ENCODE measurements at regions not wholly inside any gene's neighbourhood (a gene's known extent, or its start where the extent isn't known, plus 50 kb on each side); places are given as distances from the start of the nearest gene placed in this dataset.
A peak's percentile ranks its signal among the peaks of the same experiment; 100 is the strongest.

DNA sequence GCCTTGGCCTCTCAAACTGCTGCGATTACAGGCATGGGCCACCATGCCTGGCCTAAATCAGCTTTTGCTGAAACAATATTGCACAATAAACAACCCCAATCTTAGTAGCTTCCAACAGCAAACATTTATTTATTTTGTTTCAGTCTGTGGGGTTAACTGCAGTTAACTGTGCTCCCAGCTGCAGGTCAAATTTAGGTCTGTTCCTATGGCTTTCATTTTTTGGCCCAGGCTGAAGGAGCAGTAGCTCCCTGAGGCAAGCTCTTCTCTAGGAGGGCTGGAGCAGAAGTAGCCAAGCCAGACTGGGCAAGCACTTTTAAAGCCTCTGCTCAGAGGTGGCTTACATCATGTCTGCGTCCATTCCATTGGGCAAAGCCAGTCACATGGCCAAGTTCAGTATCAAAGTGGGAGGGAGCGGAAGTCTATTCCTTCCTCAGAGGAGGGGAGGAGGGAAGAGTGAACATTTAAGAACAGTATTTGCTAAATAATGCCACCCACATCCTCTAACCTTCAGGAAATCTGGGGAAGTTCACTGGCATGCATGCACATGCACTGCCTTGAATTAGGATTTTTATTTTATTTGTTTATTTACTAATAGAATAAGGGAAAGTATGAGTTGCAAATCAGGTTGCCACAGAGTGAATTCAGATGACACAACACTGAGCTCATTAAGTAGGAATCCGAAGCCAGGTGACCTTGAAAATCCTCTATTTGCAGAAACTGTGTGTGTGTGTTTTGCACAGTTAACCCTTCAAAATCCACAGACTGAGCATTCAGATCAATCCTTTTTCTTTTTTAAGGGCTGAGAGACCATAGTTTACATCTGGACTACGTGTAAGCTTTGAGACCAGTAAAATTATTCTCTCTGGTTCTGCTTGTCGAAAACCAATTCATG, 122.0 kb upstream of the SEL1L start:
- TF ChIP-seq, protein P1, sequence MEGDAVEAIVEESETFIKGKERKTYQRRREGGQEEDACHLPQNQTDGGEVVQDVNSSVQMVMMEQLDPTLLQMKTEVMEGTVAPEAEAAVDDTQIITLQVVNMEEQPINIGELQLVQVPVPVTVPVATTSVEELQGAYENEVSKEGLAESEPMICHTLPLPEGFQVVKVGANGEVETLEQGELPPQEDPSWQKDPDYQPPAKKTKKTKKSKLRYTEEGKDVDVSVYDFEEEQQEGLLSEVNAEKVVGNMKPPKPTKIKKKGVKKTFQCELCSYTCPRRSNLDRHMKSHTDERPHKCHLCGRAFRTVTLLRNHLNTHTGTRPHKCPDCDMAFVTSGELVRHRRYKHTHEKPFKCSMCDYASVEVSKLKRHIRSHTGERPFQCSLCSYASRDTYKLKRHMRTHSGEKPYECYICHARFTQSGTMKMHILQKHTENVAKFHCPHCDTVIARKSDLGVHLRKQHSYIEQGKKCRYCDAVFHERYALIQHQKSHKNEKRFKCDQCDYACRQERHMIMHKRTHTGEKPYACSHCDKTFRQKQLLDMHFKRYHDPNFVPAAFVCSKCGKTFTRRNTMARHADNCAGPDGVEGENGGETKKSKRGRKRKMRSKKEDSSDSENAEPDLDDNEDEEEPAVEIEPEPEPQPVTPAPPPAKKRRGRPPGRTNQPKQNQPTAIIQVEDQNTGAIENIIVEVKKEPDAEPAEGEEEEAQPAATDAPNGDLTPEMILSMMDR (IDR thresholded peaks at IDR 0.05; ENCODE audit: borderline replicate concordance, extremely low read depth, insufficient read depth): no peak
- peak overlapping the region; percentile 33 to 82 for H3K27ac ChIP-seq (ENCODE audit: low read depth in 2 of 2, low read length in 2 of 2)
- FAIRE-seq: no peak

GRCh38 chr14:81656811-81657210, 123.2 kb upstream of the SEL1L start:
- FAIRE-seq (no peak), DNase-seq (no peak)
- Histone ChIP-seq H3K27ac (ENCODE audit: low read depth in 2 of 2, low read length in 2 of 2) (peak overlapping the region; percentile 68 to 82), H3K27me3 (ENCODE audit: control insufficient read depth, insufficient read depth, low read length) (no peaks in the 10 kb centered on the region), H3K9me3 (ENCODE audit: control insufficient read depth in 2 of 3, insufficient read depth in 1 of 3, low read length in 3 of 3) (no peaks in the 10 kb centered on the region), H3K9ac (ENCODE audit: low read length in 3 of 3) (no peak overlapping the region), H3K4me1 (ENCODE audit: control insufficient read depth in 2 of 3, insufficient read depth in 2 of 3, low read depth in 1 of 3, low read length in 3 of 3) (peaks cover 0 to 9% (median 0%) of the 10 kb centered on the region in 3 donors), H3K36me3 (ENCODE audit: control insufficient read depth in 2 of 3, insufficient read depth in 3 of 3, low read length in 3 of 3) (no peaks in the 10 kb centered on the region), H3K4me3 (ENCODE audit: low read length in 3 of 3) (no peak overlapping the region)
- TF ChIP-seq, protein P1 (IDR thresholded peaks at IDR 0.05; ENCODE audit: borderline replicate concordance, extremely low read depth, insufficient read depth): no peak
- intact Hi-C loops (cut with DNase I): no loop called here

More for the DNA sequence above, 122.0 kb upstream of the SEL1L start:
- Histone ChIP-seq H3K4me3 (ENCODE audit: low read length in 3 of 3) (no peak overlapping the region), H3K9ac (ENCODE audit: low read length in 3 of 3) (no peak overlapping the region), H3K9me3 (ENCODE audit: control insufficient read depth in 2 of 3, insufficient read depth in 1 of 3, low read length in 3 of 3) (no peaks in the 10 kb centered on the region), H3K27me3 (ENCODE audit: control insufficient read depth, insufficient read depth, low read length) (no peaks in the 10 kb centered on the region), H3K36me3 (ENCODE audit: control insufficient read depth in 2 of 3, insufficient read depth in 3 of 3, low read length in 3 of 3) (no peaks in the 10 kb centered on the region), H3K4me1 (ENCODE audit: control insufficient read depth in 2 of 3, insufficient read depth in 2 of 3, low read depth in 1 of 3, low read length in 3 of 3) (peaks cover 0 to 9% (median 0%) of the 10 kb centered on the region in 3 donors)
- intact Hi-C loops (cut with DNase I): no loop called here
- DNase-seq: peak in 2 of 5 donors; percentile 11 to 12

GRCh38 chr14:81662066-81662465, 128.4 kb upstream of the SEL1L start:
- H3K27me3 ChIP-seq (ENCODE audit: control insufficient read depth, insufficient read depth, low read length): no peaks in the 10 kb centered on the region
- H3K9me3 ChIP-seq (ENCODE audit: control insufficient read depth in 2 of 3, insufficient read depth in 1 of 3, low read length in 3 of 3): no peaks in the 10 kb centered on the region
- H3K4me1 ChIP-seq (ENCODE audit: control insufficient read depth in 2 of 3, insufficient read depth in 2 of 3, low read depth in 1 of 3, low read length in 3 of 3): peaks cover 0 to 4% (median 0%) of the 10 kb centered on the region in 3 donors
- FAIRE-seq (no peak), DNase-seq (no peak)
- H3K27ac ChIP-seq (ENCODE audit: low read depth in 2 of 2, low read length in 2 of 2): peak overlapping the region; percentile 51 to 70
- intact Hi-C loops (cut with DNase I): no loop called here
- TF ChIP-seq, protein P1 (IDR thresholded peaks at IDR 0.05; ENCODE audit: borderline replicate concordance, extremely low read depth, insufficient read depth): no peak
- no peaks in the 10 kb centered on the region for H3K36me3 ChIP-seq (ENCODE audit: control insufficient read depth in 2 of 3, insufficient read depth in 3 of 3, low read length in 3 of 3)
- no peak overlapping the region for H3K9ac ChIP-seq (ENCODE audit: low read length in 3 of 3)
- no peak overlapping the region for H3K4me3 ChIP-seq (ENCODE audit: low read length in 3 of 3)

Data from kidney (tissue), 13 donors.